Pancreas (tissue), 10 donors: ENCODE measurements at regions not wholly inside any gene's neighbourhood (a gene's known extent, or its start where the extent isn't known, plus 50 kb on each side); places are given as distances from the start of the nearest gene placed in this dataset.
"Not testable (repeated sequence)": the region's sequence is repeated elsewhere in the genome, so short reads cannot be mapped to it uniquely, and the experiment has no call there.

Experiments
- ATAC-seq, 4 donors: fragments of 200-7000 bp; cut with Tn5 transposase; one replicate each; pipeline versions ENCODE4 v1.8.0 to v1.9.1; 2020; ENCODE audit warnings: mild to moderate bottlenecking in 4 of 4, moderate library complexity in 4 of 4
- DNase-seq, 6 donors: peaks; one replicate each; pipeline ENCODE4 v3.0.0-alpha.2; 2020
- FAIRE-seq: peaks from 2 replicates; lab custom pipeline; 2012; peaks lifted over from hg19 to GRCh38; lab: Jason Lieb, UNC
- H3K27ac ChIP-seq, 4 donors: fragments of 200-600 bp; sonication (generic); 1 replicate in 3 of 4; 2 replicates in 1 of 4; pipeline versions ENCODE4 v1.5.0 to v1.8.0; 2020
- H3K27me3 ChIP-seq, 4 donors: fragments of 200-600 bp; one replicate each; pipeline ENCODE4 v1.8.0; 2021
- H3K36me3 ChIP-seq, 3 donors: fragments of 200-600 bp; sonication (generic) in 1 of 3; one replicate each; pipeline versions ENCODE4 v1.5.0 to v1.8.0; 2020 to 2021
- H3K4me1 ChIP-seq, 3 donors: fragments of 200-600 bp; one replicate each; pipeline ENCODE4 v1.8.0; 2021
- H3K4me3 ChIP-seq, 4 donors: fragments of 200-600 bp; sonication (generic) in 2 of 4; one replicate each; pipeline versions ENCODE4 v1.5.0 to v1.8.0; 2020 to 2021
- H3K9me3 ChIP-seq, 4 donors: fragments of 200-600 bp; one replicate each; pipeline ENCODE4 v1.8.0; 2021
- CTCF ChIP-seq, 4 donors: fragments of 200-600 bp; sonication (generic) in 3 of 4; IDR thresholded peaks; one replicate each; pipeline versions ENCODE4 v1.5.0 to v1.8.0; 2021; ENCODE audit warnings: antibody characterized with exemption in 4 of 4
- WGBS, 2 donors: extraction: QIAGEN DNeasy Blood & Tissue Kit; methylation state at CpG; one replicate each; pipeline ENCODE4 v1.1.7; 2013; 5-methylcytosine and 5-hydroxymethylcytosine counted together
- intact Hi-C, 3 donors: fragments of 100-400 bp; cut with DNase I; formaldehyde crosslinking; loops; one replicate each; pipeline versions ENCODE4 v1.11.1 to v1.14.2; 2022
- donor health status: healthy with polysubstance abuse.
- donor health status: DM: no; HTN: no; CAD: no; lungs with moderate emphysema.
- donor health status: DM: no; HTN: no; CAD: no.
- donor health status: control.
- donor health status: control.
- donor health status: Bipolar disorder and iron deficiency.
- donor health status: DM: yes; HTN: yes; CAD: no.
- donor health status: DM: no; HTN: no; CAD: no.
- donor health status: DM: no; HTN: no; CAD: no.
- donor health status: DM: yes; HTN: yes; CAD: no.

GRCh38 chr2:196295005-196295404, 123.6 kb upstream of the STK17B start:
- H3K4me1 ChIP-seq, result peaks cover 0 to 4% (median 4%) of the 10 kb centered on the region in 3 donors
- no peak overlapping the region for H3K27ac ChIP-seq
- no peaks in the 10 kb centered on the region for H3K9me3 ChIP-seq
- no peak for TF ChIP-seq CTCF (IDR thresholded peaks at IDR 0.05)
- H3K27me3 ChIP-seq, result no peaks in the 10 kb centered on the region
- no peak overlapping the region for H3K4me3 ChIP-seq
- H3K36me3 ChIP-seq, result no peaks in the 10 kb centered on the region
- FAIRE-seq (no peak), DNase-seq (no peak), ATAC-seq (no peak)
- 62 to 93% methylated on average over 1 of the region's 1 CpG for WGBS, 2 donors
- intact Hi-C loops, result no loop called here

DNA sequence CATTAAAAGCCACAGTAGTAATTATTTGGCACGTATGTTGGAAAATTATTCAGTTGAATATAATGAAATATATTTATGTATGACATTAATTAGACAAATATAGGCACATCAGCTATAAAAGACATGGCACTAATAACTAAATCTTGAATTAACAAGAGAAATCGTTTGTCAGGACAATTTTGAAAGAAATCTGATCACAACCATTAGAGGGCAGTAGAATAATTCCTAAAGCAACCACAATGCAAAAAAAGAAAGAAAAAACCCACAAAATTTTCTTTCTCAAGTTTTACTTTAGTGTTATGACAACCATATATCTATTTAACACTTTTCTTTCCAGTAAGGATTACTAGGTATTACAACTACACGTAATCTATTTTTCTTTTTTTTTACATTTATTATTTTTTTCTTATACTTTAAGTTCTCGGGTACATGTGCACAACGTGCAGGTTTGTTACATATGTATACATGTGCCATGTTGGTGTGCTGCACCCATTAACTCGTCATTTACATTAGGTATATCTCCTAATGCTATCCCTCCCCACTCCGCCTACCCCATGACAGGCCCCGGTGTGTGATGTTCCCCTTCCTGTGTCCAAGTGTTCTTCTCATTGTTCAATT, 126.8 kb upstream of the STK17B start:
- 51 to 52% methylated on average over 8 of the region's 8 CpGs for WGBS, 2 donors
- intact Hi-C loops, H3K9me3 ChIP-seq, H3K4me3 ChIP-seq, H3K4me1 ChIP-seq, H3K36me3 ChIP-seq, H3K27ac ChIP-seq, ATAC-seq, H3K27me3 ChIP-seq, DNase-seq: not testable (repeated sequence)
- FAIRE-seq, result peak; percentile 96
- TF ChIP-seq CTCF (IDR thresholded peaks at IDR 0.05), result peak in 1 of 4 donors; percentile 45

- ATAC-seq (no peak), FAIRE-seq (no peak), DNase-seq (no peak)
- Histone ChIP-seq H3K27ac (no peak overlapping the region), H3K4me1 (no peaks in the 10 kb centered on the region), H3K36me3 (no peaks in the 10 kb centered on the region), H3K9me3 (no peaks in the 10 kb centered on the region), H3K27me3 (no peaks in the 10 kb centered on the region), H3K4me3 (no peak overlapping the region)
- TF ChIP-seq CTCF (IDR thresholded peaks at IDR 0.05), result no peak
- WGBS, 2 donors, result 79 to 84% methylated on average over 14 of the region's 14 CpGs
- intact Hi-C loops, result no loop called here
Measured at GRCh38 chr2:196307775-196308305, 136.5 kb upstream of the STK17B start.

- FAIRE-seq, result no peak
- H3K4me1 ChIP-seq, result no peaks in the 10 kb centered on the region
- no peaks in the 10 kb centered on the region for H3K27me3 ChIP-seq
- no peak for ATAC-seq
- intact Hi-C loops, result no loop called here
- H3K4me3 ChIP-seq, result no peak overlapping the region
- H3K27ac ChIP-seq, result no peak overlapping the region
- no peak for TF ChIP-seq CTCF (IDR thresholded peaks at IDR 0.05)
- H3K9me3 ChIP-seq, result no peaks in the 10 kb centered on the region
- DNase-seq, result no peak
- H3K36me3 ChIP-seq, result no peaks in the 10 kb centered on the region
Measured at GRCh38 chr2:196309691-196310090, 138.3 kb upstream of the STK17B start.

GRCh38 chr2:196314157-196314556, 142.8 kb upstream of the STK17B start:
- FAIRE-seq (no peak), ATAC-seq (no peak), DNase-seq (no peak)
- no peaks in the 10 kb centered on the region for H3K36me3 ChIP-seq
- peaks cover 0 to 4% (median 0%) of the 10 kb centered on the region in 4 donors for H3K27me3 ChIP-seq
- no peak overlapping the region for H3K27ac ChIP-seq
- intact Hi-C loops, result no loop called here
- H3K4me3 ChIP-seq, result no peak overlapping the region
- no peaks in the 10 kb centered on the region for H3K4me1 ChIP-seq
- TF ChIP-seq CTCF (IDR thresholded peaks at IDR 0.05), result no peak
- WGBS, 2 donors, result 80 to 83% methylated on average over 1 of the region's 1 CpG
- H3K9me3 ChIP-seq, result no peaks in the 10 kb centered on the region
